Calu3 (cell line): ENCODE measurements at regions not wholly inside any gene's neighbourhood (a gene's known extent, or its start where the extent isn't known, plus 50 kb on each side); places are given as distances from the start of the nearest gene placed in this dataset.
"Not testable (repeated sequence)": the region's sequence is repeated elsewhere in the genome, so short reads cannot be mapped to it uniquely, and the experiment has no call there.

Experiments used
- BruUV-seq: library from RNA; stranded (reverse); fragments of 400-500 nt; replicated peaks from 2 replicates; lab custom pipeline; 2021; lab: Mats Ljungman, UMichigan
- CTCF ChIA-PET: fragments of 300-600 bp; sonication (Branson Sonifier 250); formaldehyde crosslinking; loops from one replicate; lab custom pipeline; 2022; ENCODE audit warnings: antibody characterized with exemption; lab: Charles Lee
- DNase-seq: peaks from one replicate; pipeline ENCODE4 v3.0.0; 2022
- H3K27ac Mint-ChIP-seq: one replicate; pipeline ENCODE4 v1.8.0; 2022; ENCODE audit warnings: mixed read lengths; ENCODE audit not compliant: unreplicated experiment
- H3K27me3 Mint-ChIP-seq: one replicate; pipeline ENCODE4 v1.8.0; 2022; ENCODE audit warnings: mixed read lengths; ENCODE audit not compliant: unreplicated experiment
- H3K36me3 Mint-ChIP-seq: one replicate; pipeline ENCODE4 v1.8.0; 2022; ENCODE audit warnings: mild to moderate bottlenecking, moderate library complexity, mixed read lengths; ENCODE audit not compliant: insufficient read depth, unreplicated experiment
- H3K4me1 Mint-ChIP-seq: one replicate; pipeline ENCODE4 v1.8.0; 2022; ENCODE audit warnings: mild to moderate bottlenecking, low read depth, mixed read lengths; ENCODE audit not compliant: unreplicated experiment
- H3K4me3 Mint-ChIP-seq: one replicate; pipeline ENCODE4 v1.8.0; 2022; ENCODE audit warnings: mild to moderate bottlenecking, low read depth, moderate library complexity, mixed read lengths; ENCODE audit not compliant: unreplicated experiment
- H3K9me3 Mint-ChIP-seq: one replicate; pipeline ENCODE4 v1.8.0; 2022; ENCODE audit warnings: low read depth, mixed read lengths; ENCODE audit not compliant: unreplicated experiment
- intact Hi-C: fragments of 100-400 bp; cut with micrococcal nuclease; formaldehyde crosslinking; loops from one replicate; pipeline ENCODE4 v1.10.0; 2022; ENCODE audit not compliant: unreplicated experiment
- TF ChIP-seq, protein P1 (sequence below): fragments of 200-600 bp; IDR thresholded peaks from one replicate; pipeline ENCODE4 v1.8.0; 2022; ENCODE audit warnings: antibody characterized with exemption; ENCODE audit not compliant: unreplicated experiment

DNA sequence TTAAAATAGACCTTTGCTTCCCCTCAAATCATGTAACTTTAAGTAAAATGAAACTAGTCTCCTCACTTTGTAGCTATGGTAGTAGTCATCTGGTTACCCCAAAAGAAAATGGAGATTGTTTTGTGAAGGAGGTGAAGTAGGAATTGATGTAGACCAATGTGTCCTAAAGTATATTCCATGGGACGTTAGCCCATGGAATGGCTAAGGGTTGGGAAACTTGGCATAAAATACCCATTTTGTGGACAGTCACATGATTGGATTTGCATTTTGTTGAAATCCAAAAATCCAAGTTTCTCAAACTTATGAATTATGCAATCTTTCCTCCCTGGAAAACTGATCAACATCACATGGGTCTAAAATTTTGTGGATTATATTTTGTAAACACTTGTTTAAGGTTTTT is 290.6 kb downstream of the OSTF1 start:
- no peaks in the 10 kb centered on the region for H3K4me1 Mint-ChIP-seq
- no peak overlapping the region for H3K4me3 Mint-ChIP-seq
- no peak overlapping the region for H3K27ac Mint-ChIP-seq
- CTCF ChIA-PET: no interaction called here
- no peaks in the 10 kb centered on the region for H3K36me3 Mint-ChIP-seq
- H3K27me3 Mint-ChIP-seq: no peaks in the 10 kb centered on the region
- intact Hi-C loops: no loop called here
- H3K9me3 Mint-ChIP-seq: no peaks in the 10 kb centered on the region
- DNase-seq: no peak
- TF ChIP-seq, protein P1, sequence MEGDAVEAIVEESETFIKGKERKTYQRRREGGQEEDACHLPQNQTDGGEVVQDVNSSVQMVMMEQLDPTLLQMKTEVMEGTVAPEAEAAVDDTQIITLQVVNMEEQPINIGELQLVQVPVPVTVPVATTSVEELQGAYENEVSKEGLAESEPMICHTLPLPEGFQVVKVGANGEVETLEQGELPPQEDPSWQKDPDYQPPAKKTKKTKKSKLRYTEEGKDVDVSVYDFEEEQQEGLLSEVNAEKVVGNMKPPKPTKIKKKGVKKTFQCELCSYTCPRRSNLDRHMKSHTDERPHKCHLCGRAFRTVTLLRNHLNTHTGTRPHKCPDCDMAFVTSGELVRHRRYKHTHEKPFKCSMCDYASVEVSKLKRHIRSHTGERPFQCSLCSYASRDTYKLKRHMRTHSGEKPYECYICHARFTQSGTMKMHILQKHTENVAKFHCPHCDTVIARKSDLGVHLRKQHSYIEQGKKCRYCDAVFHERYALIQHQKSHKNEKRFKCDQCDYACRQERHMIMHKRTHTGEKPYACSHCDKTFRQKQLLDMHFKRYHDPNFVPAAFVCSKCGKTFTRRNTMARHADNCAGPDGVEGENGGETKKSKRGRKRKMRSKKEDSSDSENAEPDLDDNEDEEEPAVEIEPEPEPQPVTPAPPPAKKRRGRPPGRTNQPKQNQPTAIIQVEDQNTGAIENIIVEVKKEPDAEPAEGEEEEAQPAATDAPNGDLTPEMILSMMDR: no peak
- BruUV-seq: no TSS peak

DNA sequence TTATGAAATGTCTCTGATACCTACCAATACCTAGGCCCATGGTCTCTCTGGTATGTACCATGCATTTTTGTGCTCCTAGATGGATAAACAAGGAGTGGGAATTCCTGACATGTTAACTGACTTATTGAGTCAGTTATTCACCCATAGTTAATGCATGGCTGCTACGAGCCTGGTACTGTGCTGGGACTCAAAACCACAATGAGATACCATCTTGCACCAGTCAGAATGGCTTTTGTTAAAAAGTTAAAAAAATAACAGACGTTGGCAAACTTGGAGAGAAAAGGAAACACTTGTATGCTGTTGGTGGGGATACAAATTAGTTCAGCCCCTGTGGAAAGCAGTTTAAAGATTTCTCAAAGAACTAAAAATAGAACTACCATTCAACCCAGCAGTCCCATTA is 293.8 kb downstream of the OSTF1 start:
- Mint-ChIP-seq H3K36me3 (no peaks in the 10 kb centered on the region), H3K9me3 (no peaks in the 10 kb centered on the region), H3K27me3 (no peaks in the 10 kb centered on the region), H3K27ac (no peak overlapping the region), H3K4me1 (no peaks in the 10 kb centered on the region), H3K4me3 (no peak overlapping the region)
- TF ChIP-seq, protein P1: no peak
- BruUV-seq: no TSS peak
- CTCF ChIA-PET: no interaction called here
- DNase-seq: no peak
- intact Hi-C loops: no loop called here

DNA sequence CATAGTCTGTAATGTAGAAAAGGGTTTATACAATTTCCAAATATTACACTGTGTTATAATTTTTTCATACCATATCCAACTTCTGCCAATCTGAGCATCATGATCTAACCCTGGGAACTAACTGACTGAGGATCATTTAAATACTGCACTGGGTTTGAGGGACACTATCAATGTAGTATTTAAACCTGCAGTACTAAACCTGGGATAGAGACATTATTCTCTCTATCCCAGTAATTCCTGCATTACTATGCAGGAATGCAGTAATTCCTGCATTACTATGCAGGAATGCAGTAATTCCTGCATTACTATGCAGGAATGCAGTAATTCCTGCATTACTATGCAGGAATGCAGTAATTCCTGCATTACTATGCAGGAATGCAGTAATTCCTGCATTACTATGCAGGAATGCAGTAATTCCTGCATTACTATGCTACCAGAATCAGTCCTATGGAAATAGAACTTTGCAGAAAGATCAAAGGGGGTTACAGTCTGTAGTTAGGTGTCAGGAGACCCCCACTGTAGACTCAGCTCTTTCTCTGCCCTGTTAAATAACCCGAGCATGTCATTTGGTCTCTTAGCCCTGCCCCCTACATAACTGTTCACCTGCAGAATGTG is 295.2 kb downstream of the OSTF1 start:
- H3K27ac Mint-ChIP-seq, H3K27me3 Mint-ChIP-seq, H3K36me3 Mint-ChIP-seq, H3K4me3 Mint-ChIP-seq, intact Hi-C loops, CTCF ChIA-PET, H3K4me1 Mint-ChIP-seq, BruUV-seq, H3K9me3 Mint-ChIP-seq, DNase-seq: not testable (repeated sequence)

DNA sequence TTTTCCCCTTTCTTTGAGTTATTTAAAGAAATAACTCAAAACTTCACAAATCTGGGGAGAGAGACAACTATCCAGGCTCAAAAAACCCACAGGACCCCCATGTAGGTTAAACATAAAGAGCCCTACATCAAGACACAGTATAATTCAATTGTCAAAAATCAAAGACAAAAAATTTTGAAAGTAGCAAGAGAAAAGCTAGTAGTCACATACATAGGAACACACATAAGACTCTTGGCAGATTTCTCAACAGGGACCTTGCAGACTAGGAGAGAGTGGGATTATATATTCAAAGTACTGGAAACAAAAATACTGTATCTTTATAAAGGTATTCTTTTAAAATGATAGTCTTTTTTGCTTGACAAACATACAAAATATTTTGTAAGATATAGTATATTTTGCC is 296.9 kb downstream of the OSTF1 start:
- CTCF ChIA-PET: no interaction called here
- H3K36me3 Mint-ChIP-seq: no peaks in the 10 kb centered on the region
- no TSS peak for BruUV-seq
- TF ChIP-seq, protein P1: no peak
- no peak for DNase-seq
- H3K27ac Mint-ChIP-seq: no peak overlapping the region
- no peaks in the 10 kb centered on the region for H3K9me3 Mint-ChIP-seq
- intact Hi-C loops: no loop called here
- no peak overlapping the region for H3K4me3 Mint-ChIP-seq
- no peaks in the 10 kb centered on the region for H3K4me1 Mint-ChIP-seq
- H3K27me3 Mint-ChIP-seq: no peaks in the 10 kb centered on the region

DNA sequence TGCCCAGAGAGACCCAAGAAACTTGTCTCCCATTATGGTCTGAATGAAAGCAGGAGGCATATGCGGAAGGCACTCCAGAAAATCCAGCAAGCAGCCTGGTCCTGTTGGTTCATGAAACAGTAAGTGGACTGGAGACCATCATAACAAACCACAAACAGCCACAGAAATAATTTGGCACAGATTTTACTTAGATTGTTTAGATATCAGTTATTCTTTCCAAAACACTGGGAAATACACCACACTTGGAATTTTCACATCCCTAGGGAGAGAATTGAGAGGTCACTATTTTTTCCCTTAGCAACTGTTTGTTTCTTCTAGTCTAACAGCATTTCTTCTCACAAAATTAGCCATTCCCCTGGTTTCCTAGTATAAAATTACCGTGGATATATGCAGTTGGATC is 300.8 kb downstream of the OSTF1 start:
- TF ChIP-seq, protein P1: no peak
- Mint-ChIP-seq H3K27me3 (no peaks in the 10 kb centered on the region), H3K36me3 (no peaks in the 10 kb centered on the region), H3K9me3 (no peaks in the 10 kb centered on the region), H3K4me3 (no peak overlapping the region), H3K4me1 (no peaks in the 10 kb centered on the region), H3K27ac (no peak overlapping the region)
- CTCF ChIA-PET: no interaction called here
- DNase-seq: no peak
- intact Hi-C loops: no loop called here
- no TSS peak for BruUV-seq
